HUES64 (cell line): ENCODE measurements at regions not wholly inside any gene's neighbourhood (a gene's known extent, or its start where the extent isn't known, plus 50 kb on each side); places are given as distances from the start of the nearest gene placed in this dataset.

ENCODE experiments used
- H3K27ac ChIP-seq: 2 replicates; pipeline ENCODE4 v1.7.0; 2013; ENCODE audit warnings: low read depth, low read length, inconsistent platforms
- H3K27me3 ChIP-seq: 2 replicates; pipeline ENCODE4 v1.6.1; 2013; ENCODE audit warnings: mild to moderate bottlenecking, low read length; ENCODE audit not compliant: insufficient read depth
- H3K36me3 ChIP-seq: 2 replicates; pipeline ENCODE4 v1.6.1; 2013; ENCODE audit warnings: mild to moderate bottlenecking, low read length; ENCODE audit not compliant: insufficient read depth
- H3K4me1 ChIP-seq: 2 replicates; pipeline ENCODE4 v1.6.1; 2013; ENCODE audit warnings: mild to moderate bottlenecking, low read length, moderate library complexity; ENCODE audit not compliant: insufficient read depth
- H3K4me3 ChIP-seq: 2 replicates; pipeline ENCODE4 v1.5.1; 2013; ENCODE audit warnings: mild to moderate bottlenecking, low read length, moderate library complexity
- H3K9ac ChIP-seq: 2 replicates; pipeline ENCODE4 v1.6.1; 2013; ENCODE audit warnings: mild to moderate bottlenecking, low read depth, low read length
- H3K9me3 ChIP-seq: 2 replicates; pipeline ENCODE4 v1.6.1; 2013; ENCODE audit warnings: low read depth, low read length; ENCODE audit not compliant: insufficient read depth
- WGBS: fragments of 150-250, 120-280 bp; methylation state at CpG from one replicate; pipeline ENCODE4 v1.1.7; 2013; ENCODE audit warnings: missing lambda C conversion rate; 5-methylcytosine and 5-hydroxymethylcytosine counted together

GRCh38 chr13:64186503-64187250 is 2771.0 kb upstream of the PCDH20 start:
- H3K27me3 ChIP-seq: no peaks in the 10 kb centered on the region
- H3K27ac ChIP-seq: no peak overlapping the region
- 50% methylated on average over 2 of the region's 2 CpGs for WGBS
- H3K36me3 ChIP-seq: no peaks in the 10 kb centered on the region
- no peak overlapping the region for H3K9ac ChIP-seq
- H3K4me1 ChIP-seq: no peaks in the 10 kb centered on the region
- no peaks in the 10 kb centered on the region for H3K9me3 ChIP-seq
- no peak overlapping the region for H3K4me3 ChIP-seq

GRCh38 chr13:64186071-64186470 is 2770.4 kb upstream of the PCDH20 start:
- WGBS: no CpG with 5 or more reads among the region's 1 CpG
- no peaks in the 10 kb centered on the region for H3K4me1 ChIP-seq
- H3K27me3 ChIP-seq: no peaks in the 10 kb centered on the region
- H3K9me3 ChIP-seq: no peaks in the 10 kb centered on the region
- H3K4me3 ChIP-seq: no peak overlapping the region
- no peak overlapping the region for H3K27ac ChIP-seq
- H3K36me3 ChIP-seq: no peaks in the 10 kb centered on the region
- H3K9ac ChIP-seq: no peak overlapping the region

- H3K27ac ChIP-seq: no peak overlapping the region
- WGBS: no CpG with 5 or more reads among the region's 2 CpGs
- H3K27me3 ChIP-seq: no peaks in the 10 kb centered on the region
- no peaks in the 10 kb centered on the region for H3K36me3 ChIP-seq
- no peak overlapping the region for H3K9ac ChIP-seq
- H3K9me3 ChIP-seq: no peaks in the 10 kb centered on the region
- H3K4me3 ChIP-seq: no peak overlapping the region
- H3K4me1 ChIP-seq: no peaks in the 10 kb centered on the region
Measured at GRCh38 chr13:64180756-64181155, 2765.1 kb upstream of the PCDH20 start.

- Histone ChIP-seq H3K9me3 (no peaks in the 10 kb centered on the region), H3K4me1 (no peaks in the 10 kb centered on the region), H3K27ac (no peak overlapping the region), H3K27me3 (no peaks in the 10 kb centered on the region), H3K9ac (no peak overlapping the region), H3K4me3 (no peak overlapping the region), H3K36me3 (no peaks in the 10 kb centered on the region)
- WGBS: 97% methylated on average over 1 of the region's 1 CpG
Measured at GRCh38 chr13:64165826-64166225, 2750.2 kb upstream of the PCDH20 start.

DNA sequence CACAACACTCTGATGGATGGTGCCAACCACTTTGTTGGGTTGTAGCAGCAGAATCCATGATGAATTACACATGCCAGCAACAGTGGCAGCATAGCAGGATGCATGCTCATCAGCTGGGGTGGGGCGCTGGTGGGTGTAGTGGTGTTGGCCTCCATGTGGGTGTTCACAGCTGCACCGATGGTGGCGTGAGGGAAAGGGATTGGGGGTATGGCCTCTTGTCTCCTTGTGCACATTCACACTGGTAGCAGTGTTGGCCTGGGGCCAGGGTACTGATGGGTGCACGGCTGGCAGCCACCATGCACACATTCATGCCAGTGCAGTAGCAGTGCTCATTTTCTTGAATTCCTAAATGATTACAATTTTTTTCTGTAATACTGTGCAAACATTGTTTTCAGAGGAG is 2748.8 kb upstream of the PCDH20 start:
- WGBS: 96% methylated on average over 4 of the region's 4 CpGs

GRCh38 chr13:64160479-64160878 is 2744.8 kb upstream of the PCDH20 start:
- H3K27me3 ChIP-seq: no peaks in the 10 kb centered on the region
- no peaks in the 10 kb centered on the region for H3K36me3 ChIP-seq
- no peak overlapping the region for H3K27ac ChIP-seq

More for the DNA sequence above, 2748.8 kb upstream of the PCDH20 start:
- no peak overlapping the region for H3K27ac ChIP-seq
- H3K4me3 ChIP-seq: no peak overlapping the region
- H3K9me3 ChIP-seq: no peaks in the 10 kb centered on the region
- H3K36me3 ChIP-seq: no peaks in the 10 kb centered on the region
- H3K9ac ChIP-seq: no peak overlapping the region
- no peaks in the 10 kb centered on the region for H3K27me3 ChIP-seq
- no peaks in the 10 kb centered on the region for H3K4me1 ChIP-seq

GRCh38 chr13:64158908-64159307 is 2743.3 kb upstream of the PCDH20 start:
- 100% methylated on average over 1 of the region's 3 CpGs for WGBS
- 0 out of 2 replicates have a peak, but pooled peaks cover 3% of the 10 kb centered on the region for H3K4me1 ChIP-seq
- no peaks in the 10 kb centered on the region for H3K27me3 ChIP-seq
- no peak overlapping the region for H3K4me3 ChIP-seq
- H3K9me3 ChIP-seq: no peaks in the 10 kb centered on the region
- H3K27ac ChIP-seq: no peak overlapping the region
- H3K9ac ChIP-seq: no peak overlapping the region
- no peaks in the 10 kb centered on the region for H3K36me3 ChIP-seq

More at GRCh38 chr13:64160479-64160878, 2744.8 kb upstream of the PCDH20 start:
- no peak overlapping the region for H3K4me3 ChIP-seq
- no peaks in the 10 kb centered on the region for H3K9me3 ChIP-seq
- no peak overlapping the region for H3K9ac ChIP-seq
- H3K4me1 ChIP-seq: 0 out of 2 replicates have a peak, but pooled peaks cover 3% of the 10 kb centered on the region

DNA sequence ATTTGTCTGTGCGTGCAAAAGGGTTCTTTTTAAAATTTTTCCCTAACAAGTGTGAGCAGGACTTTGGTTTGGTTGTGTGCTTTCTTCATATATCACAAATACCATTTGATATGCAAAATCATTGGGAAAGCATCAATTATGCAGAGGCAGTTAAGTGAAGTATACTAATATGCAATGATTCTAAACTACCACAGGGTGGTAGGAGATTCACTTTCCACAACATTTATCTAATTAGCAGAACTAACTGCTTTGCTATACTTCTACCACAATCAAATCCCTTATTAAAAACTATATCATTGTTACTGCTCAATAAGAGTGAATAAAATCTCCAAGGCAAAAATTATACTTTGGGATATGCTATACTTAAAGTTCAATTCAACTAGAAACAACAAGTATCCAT is 2738.9 kb upstream of the PCDH20 start:
- Histone ChIP-seq H3K27ac (no peak overlapping the region), H3K36me3 (no peaks in the 10 kb centered on the region), H3K4me1 (0 out of 2 replicates have a peak, but pooled peaks cover 3% of the 10 kb centered on the region), H3K9me3 (no peaks in the 10 kb centered on the region), H3K9ac (no peak overlapping the region), H3K4me3 (no peak overlapping the region), H3K27me3 (no peaks in the 10 kb centered on the region)
- no CpG with 5 or more reads among the region's 1 CpG for WGBS

DNA sequence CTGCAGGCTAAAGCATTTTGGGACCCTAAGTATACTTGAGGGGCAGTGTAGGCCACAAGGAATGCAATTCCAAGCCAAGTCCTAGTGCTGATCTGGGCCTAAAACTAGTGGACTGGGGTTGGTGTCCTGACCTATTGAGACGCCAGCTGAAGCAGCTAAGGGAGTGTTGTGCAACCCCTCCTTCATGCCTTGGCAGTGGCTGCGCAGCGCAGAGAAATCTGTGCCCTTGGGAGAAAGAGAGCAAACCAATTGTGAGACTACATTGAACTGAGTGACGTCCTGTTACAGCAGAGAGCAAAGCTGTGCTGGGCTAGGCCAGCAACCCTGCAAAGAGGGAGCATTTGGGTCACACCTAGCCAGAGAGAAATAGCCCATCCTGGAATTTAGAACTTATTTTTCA is 2715.0 kb upstream of the PCDH20 start:
- Histone ChIP-seq H3K9me3 (no peaks in the 10 kb centered on the region), H3K9ac (no peak overlapping the region), H3K27ac (no peak overlapping the region), H3K4me3 (no peak overlapping the region), H3K27me3 (no peaks in the 10 kb centered on the region), H3K4me1 (no peaks in the 10 kb centered on the region), H3K36me3 (no peaks in the 10 kb centered on the region)
- WGBS: 96% methylated on average over 4 of the region's 4 CpGs

DNA sequence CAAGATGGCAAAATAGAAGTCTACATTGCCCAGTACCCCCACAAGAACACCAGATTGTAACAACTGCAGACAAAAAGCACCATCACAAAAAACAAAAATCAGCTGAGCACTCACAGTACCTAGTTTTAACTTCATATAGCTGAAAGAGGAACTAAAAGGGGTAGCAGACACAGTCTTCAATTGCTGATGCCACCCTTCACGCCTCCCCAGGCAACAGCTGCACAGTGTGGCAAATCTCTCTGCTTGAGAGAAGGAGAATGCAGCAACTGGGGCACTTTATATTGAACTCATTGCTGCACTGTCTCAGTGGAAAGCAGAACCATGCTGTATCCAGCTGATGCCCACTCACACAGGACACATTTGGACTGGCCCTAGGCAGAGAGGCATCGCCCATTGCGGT is 2714.5 kb upstream of the PCDH20 start:
- Histone ChIP-seq H3K9me3 (no peaks in the 10 kb centered on the region), H3K4me1 (no peaks in the 10 kb centered on the region), H3K27ac (no peak overlapping the region), H3K9ac (no peak overlapping the region), H3K27me3 (no peaks in the 10 kb centered on the region), H3K36me3 (no peaks in the 10 kb centered on the region), H3K4me3 (no peak overlapping the region)
- WGBS: 32% methylated on average over 3 of the region's 3 CpGs

DNA sequence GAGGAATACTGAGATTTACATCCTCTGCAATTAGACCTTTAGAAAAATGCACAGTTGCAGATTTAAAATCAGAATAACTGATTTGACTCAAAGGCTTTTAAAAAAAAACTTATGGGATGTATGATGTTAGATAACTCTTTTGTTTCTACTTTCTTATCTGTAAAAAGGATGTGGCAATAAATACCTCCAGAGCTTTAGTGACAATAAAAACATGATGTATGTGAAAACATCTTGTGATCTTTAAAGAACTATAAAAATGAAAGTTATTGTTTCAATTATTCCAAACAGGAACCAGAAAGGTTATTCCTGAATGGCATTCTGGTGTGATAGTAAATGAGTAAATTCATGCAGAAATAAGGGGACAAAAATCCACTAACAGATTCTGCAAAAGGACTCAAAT is 2712.2 kb upstream of the PCDH20 start:
- no peaks in the 10 kb centered on the region for H3K9me3 ChIP-seq
- H3K4me1 ChIP-seq: no peaks in the 10 kb centered on the region
- H3K27ac ChIP-seq: no peak overlapping the region
- H3K4me3 ChIP-seq: no peak overlapping the region
- H3K36me3 ChIP-seq: no peaks in the 10 kb centered on the region
- no peak overlapping the region for H3K9ac ChIP-seq
- H3K27me3 ChIP-seq: no peaks in the 10 kb centered on the region

GRCh38 chr13:64127192-64127591 is 2711.5 kb upstream of the PCDH20 start:
- H3K4me1 ChIP-seq: no peaks in the 10 kb centered on the region
- H3K9ac ChIP-seq: no peak overlapping the region
- no CpG with 5 or more reads among the region's 2 CpGs for WGBS
- no peak overlapping the region for H3K27ac ChIP-seq
- no peaks in the 10 kb centered on the region for H3K27me3 ChIP-seq
- no peaks in the 10 kb centered on the region for H3K36me3 ChIP-seq
- no peak overlapping the region for H3K4me3 ChIP-seq
- no peaks in the 10 kb centered on the region for H3K9me3 ChIP-seq
